Fibroblast of lung (primary cell): ENCODE measurements at regions not wholly inside any gene's neighbourhood (a gene's known extent, or its start where the extent isn't known, plus 50 kb on each side); places are given as distances from the start of the nearest gene placed in this dataset.

Experiments
- EZH2 ChIP-seq: IDR thresholded peaks from 2 replicates; pipeline ENCODE4 v1.5.1; 2012; ENCODE audit warnings: low read length, control low read depth, mild to moderate bottlenecking; ENCODE audit errors: missing control alignments
- TF ChIP-seq, protein P1 (sequence below), 2 donors: IDR thresholded peaks in 1 of 2; conservative IDR thresholded peaks in 1 of 2; 1 replicate in 1 of 2; 2 replicates in 1 of 2; pipeline ENCODE4 v1.5.1; 2011 to 2012; ENCODE audit warnings: low read length in 2 of 2, control low read depth in 1 of 2, inconsistent platforms in 1 of 2, low read depth in 1 of 2, mild to moderate bottlenecking in 1 of 2

DNA sequence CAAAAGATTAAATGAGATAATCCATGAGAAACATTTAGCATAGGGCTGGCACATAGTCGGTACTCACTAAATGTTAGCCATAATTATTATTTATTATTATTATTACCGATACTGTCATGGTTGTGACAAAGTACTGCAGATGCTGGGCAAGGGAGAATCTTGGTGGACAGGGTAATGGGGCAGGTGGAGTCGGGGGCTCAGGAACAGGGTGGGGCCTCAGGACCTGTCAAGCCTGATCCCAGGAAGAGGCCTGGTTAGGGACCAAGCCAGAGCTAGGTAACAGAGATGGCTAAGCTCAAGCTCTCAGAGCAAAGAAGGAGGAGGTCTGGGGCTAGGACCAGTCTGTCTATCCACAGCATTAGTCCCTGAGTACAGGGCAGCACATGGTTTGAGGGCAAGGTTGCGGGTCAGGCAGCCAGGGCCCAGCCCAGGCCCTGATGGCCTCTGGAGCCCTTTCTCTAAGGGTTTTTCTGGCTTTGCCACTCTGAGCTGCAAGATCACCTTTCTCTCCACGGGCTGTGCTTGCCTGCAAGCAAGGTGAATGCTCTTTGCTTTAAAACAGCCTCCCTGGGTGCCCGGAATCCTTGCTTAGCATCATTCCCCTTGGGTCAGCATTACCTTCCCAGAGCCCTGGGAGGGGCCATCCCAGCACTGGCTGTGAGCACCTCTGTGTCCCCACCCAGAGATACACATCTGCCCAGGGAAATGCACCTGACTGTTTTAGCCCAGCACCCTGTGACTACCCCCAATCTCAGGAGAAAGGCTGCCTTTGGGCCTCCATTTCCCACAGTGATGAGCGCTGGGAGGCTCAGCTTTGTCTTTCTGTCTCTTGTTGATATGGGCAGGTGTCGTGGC is 572.0 kb downstream of the PTPRU start:
- TF ChIP-seq, protein P1, sequence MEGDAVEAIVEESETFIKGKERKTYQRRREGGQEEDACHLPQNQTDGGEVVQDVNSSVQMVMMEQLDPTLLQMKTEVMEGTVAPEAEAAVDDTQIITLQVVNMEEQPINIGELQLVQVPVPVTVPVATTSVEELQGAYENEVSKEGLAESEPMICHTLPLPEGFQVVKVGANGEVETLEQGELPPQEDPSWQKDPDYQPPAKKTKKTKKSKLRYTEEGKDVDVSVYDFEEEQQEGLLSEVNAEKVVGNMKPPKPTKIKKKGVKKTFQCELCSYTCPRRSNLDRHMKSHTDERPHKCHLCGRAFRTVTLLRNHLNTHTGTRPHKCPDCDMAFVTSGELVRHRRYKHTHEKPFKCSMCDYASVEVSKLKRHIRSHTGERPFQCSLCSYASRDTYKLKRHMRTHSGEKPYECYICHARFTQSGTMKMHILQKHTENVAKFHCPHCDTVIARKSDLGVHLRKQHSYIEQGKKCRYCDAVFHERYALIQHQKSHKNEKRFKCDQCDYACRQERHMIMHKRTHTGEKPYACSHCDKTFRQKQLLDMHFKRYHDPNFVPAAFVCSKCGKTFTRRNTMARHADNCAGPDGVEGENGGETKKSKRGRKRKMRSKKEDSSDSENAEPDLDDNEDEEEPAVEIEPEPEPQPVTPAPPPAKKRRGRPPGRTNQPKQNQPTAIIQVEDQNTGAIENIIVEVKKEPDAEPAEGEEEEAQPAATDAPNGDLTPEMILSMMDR (conservative IDR thresholded peaks at IDR 0.05 in 1 of 2, IDR thresholded peaks at IDR 0.05 in 1 of 2; ENCODE audit: low read depth in 1 of 2, low read length in 2 of 2): no peak
- no peak for TF ChIP-seq EZH2
